Muscle of leg (tissue), 3 donors: ENCODE measurements at regions not wholly inside any gene's neighbourhood (a gene's known extent, or its start where the extent isn't known, plus 50 kb on each side); places are given as distances from the start of the nearest gene placed in this dataset.

Source experiments
- DNase-seq: peaks from one replicate; pipeline ENCODE4 v3.0.0; 2013
- H3K27ac ChIP-seq: one replicate; pipeline ENCODE4 v1.5.1; 2013; ENCODE audit warnings: mild to moderate bottlenecking, low read length, control low read depth
- H3K27me3 ChIP-seq: one replicate; pipeline ENCODE4 v1.6.1; 2013; ENCODE audit warnings: low read length; ENCODE audit not compliant: control insufficient read depth, insufficient read depth
- H3K36me3 ChIP-seq: one replicate; pipeline ENCODE4 v1.6.1; 2013; ENCODE audit warnings: low read length; ENCODE audit not compliant: control insufficient read depth, insufficient read depth
- H3K4me1 ChIP-seq: one replicate; pipeline ENCODE4 v1.6.1; 2013; ENCODE audit warnings: low read length; ENCODE audit not compliant: control insufficient read depth, insufficient read depth
- H3K4me3 ChIP-seq: one replicate; pipeline ENCODE4 v1.5.1; 2013; ENCODE audit warnings: low read length, control low read depth
- H3K9me3 ChIP-seq: replicated peaks from 2 replicates; pipeline ENCODE4 v1.6.1; 2013; ENCODE audit warnings: low read depth, low read length; ENCODE audit not compliant: control insufficient read depth
- WGBS: methylation state at CpG from one replicate; pipeline ENCODE4 v1.1.5; 2013; ENCODE audit warnings: missing lambda C conversion rate; ENCODE audit not compliant: insufficient coverage; 5-methylcytosine and 5-hydroxymethylcytosine counted together

- H3K27me3 ChIP-seq = peaks cover 17% of the 10 kb centered on the region
- H3K9me3 ChIP-seq = no peaks in the 10 kb centered on the region
- 32% methylated on average over 38 of the region's 43 CpGs for WGBS
- no peak overlapping the region for H3K4me3 ChIP-seq
- DNase-seq = no peak
- H3K4me1 ChIP-seq = no peaks in the 10 kb centered on the region
- no peaks in the 10 kb centered on the region for H3K36me3 ChIP-seq
- no peak overlapping the region for H3K27ac ChIP-seq
Measured at GRCh38 chr2:88283886-88284592, 113.9 kb downstream of the THNSL2 start.

- H3K27me3 ChIP-seq = peaks cover 17% of the 10 kb centered on the region
Measured at GRCh38 chr2:88281302-88282217, 111.4 kb downstream of the THNSL2 start.

GRCh38 chr2:88269836-88270235 lies 99.7 kb downstream of the THNSL2 start:
- no peak overlapping the region for H3K4me3 ChIP-seq
- no peaks in the 10 kb centered on the region for H3K36me3 ChIP-seq
- no peak for DNase-seq
- H3K4me1 ChIP-seq = no peaks in the 10 kb centered on the region
- no peak overlapping the region for H3K27ac ChIP-seq
- WGBS = 82% methylated on average over 4 of the region's 5 CpGs
- H3K27me3 ChIP-seq = no peaks in the 10 kb centered on the region
- peaks cover 3% of the 10 kb centered on the region for H3K9me3 ChIP-seq

More at GRCh38 chr2:88281302-88282217, 111.4 kb downstream of the THNSL2 start:
- H3K4me3 ChIP-seq = no peak overlapping the region
- H3K36me3 ChIP-seq = no peaks in the 10 kb centered on the region
- H3K27ac ChIP-seq = no peak overlapping the region
- 70% methylated on average over 2 of the region's 6 CpGs for WGBS
- no peaks in the 10 kb centered on the region for H3K4me1 ChIP-seq
- peak; percentile 72 for DNase-seq
- H3K9me3 ChIP-seq = peaks cover 5% of the 10 kb centered on the region

- WGBS = 60% methylated on average over 2 of the region's 8 CpGs
Measured at GRCh38 chr2:88265352-88266303, 95.5 kb downstream of the THNSL2 start.

GRCh38 chr2:88263861-88264260 lies 93.7 kb downstream of the THNSL2 start:
- 80% methylated on average over 2 of the region's 5 CpGs for WGBS
- H3K27ac ChIP-seq = no peak overlapping the region
- DNase-seq = no peak

More at GRCh38 chr2:88265352-88266303, 95.5 kb downstream of the THNSL2 start:
- Histone ChIP-seq H3K36me3 (no peaks in the 10 kb centered on the region), H3K27ac (no peak overlapping the region), H3K9me3 (peaks cover 3% of the 10 kb centered on the region), H3K4me1 (no peaks in the 10 kb centered on the region), H3K27me3 (peaks cover 6% of the 10 kb centered on the region), H3K4me3 (no peak overlapping the region)
- peak; percentile 10 for DNase-seq

GRCh38 chr2:88261725-88262124 lies 91.6 kb downstream of the THNSL2 start:
- Histone ChIP-seq H3K4me3 (no peak overlapping the region), H3K36me3 (no peaks in the 10 kb centered on the region), H3K4me1 (no peaks in the 10 kb centered on the region), H3K27ac (no peak overlapping the region), H3K9me3 (no peaks in the 10 kb centered on the region), H3K27me3 (peaks cover 6% of the 10 kb centered on the region)
- DNase-seq = no peak
- WGBS = 48% methylated on average over 3 of the region's 4 CpGs

More at GRCh38 chr2:88263861-88264260, 93.7 kb downstream of the THNSL2 start:
- Histone ChIP-seq H3K27me3 (peaks cover 6% of the 10 kb centered on the region), H3K36me3 (no peaks in the 10 kb centered on the region), H3K9me3 (no peaks in the 10 kb centered on the region), H3K4me1 (no peaks in the 10 kb centered on the region), H3K4me3 (no peak overlapping the region)

GRCh38 chr2:88258208-88258607 lies 88.1 kb downstream of the THNSL2 start:
- Histone ChIP-seq H3K27me3 (peaks cover 6% of the 10 kb centered on the region), H3K36me3 (no peaks in the 10 kb centered on the region), H3K4me1 (no peaks in the 10 kb centered on the region), H3K27ac (no peak overlapping the region), H3K4me3 (no peak overlapping the region), H3K9me3 (no peaks in the 10 kb centered on the region)
- WGBS = no CpG with 5 or more reads among the region's 2 CpGs
- DNase-seq = no peak

GRCh38 chr2:88254437-88255091 lies 84.4 kb downstream of the THNSL2 start:
- Histone ChIP-seq H3K9me3 (no peaks in the 10 kb centered on the region), H3K27me3 (no peaks in the 10 kb centered on the region), H3K4me3 (no peak overlapping the region), H3K4me1 (no peaks in the 10 kb centered on the region), H3K36me3 (no peaks in the 10 kb centered on the region), H3K27ac (no peak overlapping the region)
- no peak for DNase-seq
- 50% methylated on average over 1 of the region's 3 CpGs for WGBS

GRCh38 chr2:88253997-88254396 lies 83.9 kb downstream of the THNSL2 start:
- no peaks in the 10 kb centered on the region for H3K4me1 ChIP-seq
- no peak overlapping the region for H3K4me3 ChIP-seq
- H3K36me3 ChIP-seq = no peaks in the 10 kb centered on the region
- H3K9me3 ChIP-seq = no peaks in the 10 kb centered on the region
- DNase-seq = no peak
- WGBS = 75% methylated on average over 1 of the region's 1 CpG
- H3K27ac ChIP-seq = no peak overlapping the region
- no peaks in the 10 kb centered on the region for H3K27me3 ChIP-seq
